HG02943 (cell line): ENCODE measurements at regions not wholly inside any gene's neighbourhood (a gene's known extent, or its start where the extent isn't known, plus 50 kb on each side); places are given as distances from the start of the nearest gene placed in this dataset.
"Not testable (repeated sequence)": the region's sequence is repeated elsewhere in the genome, so short reads cannot be mapped to it uniquely, and the experiment has no call there.

ENCODE experiments used
- ATAC-seq: cut with Tn5 transposase; IDR thresholded peaks from one replicate; pipeline ENCODE4 v1.9.1; 2021; ENCODE audit warnings: mild to moderate bottlenecking, low read depth, moderate library complexity; ENCODE audit not compliant: unreplicated experiment

GRCh38 chr3:90136456-90137191 is 1029.2 kb downstream of the EPHA3 start:
- ATAC-seq: no peak

GRCh38 chr3:90145094-90145860 is 1037.9 kb downstream of the EPHA3 start:
- ATAC-seq: no peak

GRCh38 chr3:90180096-90180495 is 1072.7 kb downstream of the EPHA3 start:
- ATAC-seq: no peak

- no peak for ATAC-seq
Measured at GRCh38 chr3:90180543-90180942, 1073.1 kb downstream of the EPHA3 start.

- ATAC-seq: peak; percentile 73
Measured at GRCh38 chr3:90182291-90182976, 1075.0 kb downstream of the EPHA3 start.

GRCh38 chr3:90184861-90185260 is 1077.4 kb downstream of the EPHA3 start:
- ATAC-seq: no peak

- ATAC-seq: not testable (repeated sequence)
Measured at GRCh38 chr3:90197383-90197782, 1090.0 kb downstream of the EPHA3 start.

GRCh38 chr3:90202931-90203330 is 1095.5 kb downstream of the EPHA3 start:
- not testable (repeated sequence) for ATAC-seq

GRCh38 chr3:90206482-90206881 is 1099.1 kb downstream of the EPHA3 start:
- ATAC-seq: not testable (repeated sequence)

GRCh38 chr3:90207353-90208097 is 1100.1 kb downstream of the EPHA3 start:
- ATAC-seq: not testable (repeated sequence)

- no peak for ATAC-seq
Measured at GRCh38 chr3:90221900-90222299, 1114.5 kb downstream of the EPHA3 start.

- no peak for ATAC-seq
Measured at GRCh38 chr3:90241481-90241880, 1134.1 kb downstream of the EPHA3 start.

GRCh38 chr3:90253131-90253530 is 1145.7 kb downstream of the EPHA3 start:
- ATAC-seq: no peak

GRCh38 chr3:90261481-90262433 is 1154.3 kb downstream of the EPHA3 start:
- ATAC-seq: no peak
